ENCODE measurements at regions not wholly inside any gene's neighbourhood (a gene's known extent, or its start where the extent isn't known, plus 50 kb on each side); places are given as distances from the start of the nearest gene placed in this dataset.

GRCh38 chr12:115132145-115132544 is 448.2 kb upstream of the TBX3 start:
- Histone ChIP-seq H3K36me3 (no peaks in the 10 kb centered on the region), H3K27ac (no peak overlapping the region), H3K9me3 (no peaks in the 10 kb centered on the region), H3K27me3 (no peaks in the 10 kb centered on the region), H3K4me1 (no peaks in the 10 kb centered on the region), H3K4me3 (no peak overlapping the region)
- no peak for DNase-seq
- TF ChIP-seq POLR2A (IDR thresholded peaks at IDR 0.05) (no peak), CTCF (IDR thresholded peaks at IDR 0.05) (no peak)

GRCh38 chr12:115129727-115130126 is 445.8 kb upstream of the TBX3 start:
- no peaks in the 10 kb centered on the region for H3K36me3 ChIP-seq
- DNase-seq = no peak
- no peaks in the 10 kb centered on the region for H3K9me3 ChIP-seq
- H3K27me3 ChIP-seq = no peaks in the 10 kb centered on the region
- H3K27ac ChIP-seq = no peak overlapping the region
- TF ChIP-seq CTCF (IDR thresholded peaks at IDR 0.05) (no peak), POLR2A (IDR thresholded peaks at IDR 0.05) (no peak)
- no peaks in the 10 kb centered on the region for H3K4me1 ChIP-seq
- H3K4me3 ChIP-seq = no peak overlapping the region

- Histone ChIP-seq H3K9me3 (no peaks in the 10 kb centered on the region), H3K4me3 (no peak overlapping the region), H3K36me3 (no peaks in the 10 kb centered on the region), H3K4me1 (no peaks in the 10 kb centered on the region), H3K27me3 (no peaks in the 10 kb centered on the region), H3K27ac (no peak overlapping the region)
- no peak for DNase-seq
- TF ChIP-seq CTCF (IDR thresholded peaks at IDR 0.05) = no peak
- no peak for TF ChIP-seq POLR2A (IDR thresholded peaks at IDR 0.05)
These were observed 437.1 kb upstream of the TBX3 start for GRCh38 chr12:115121053-115121452.

GRCh38 chr12:115118177-115118724 is 434.3 kb upstream of the TBX3 start:
- Histone ChIP-seq H3K9me3 (no peaks in the 10 kb centered on the region), H3K4me1 (no peaks in the 10 kb centered on the region), H3K4me3 (no peak overlapping the region), H3K27me3 (no peaks in the 10 kb centered on the region), H3K27ac (peak overlapping the region in 1 of 4 donors; percentile 22), H3K36me3 (no peaks in the 10 kb centered on the region)
- DNase-seq = no peak
- TF ChIP-seq POLR2A (IDR thresholded peaks at IDR 0.05) = no peak
- no peak for TF ChIP-seq CTCF (IDR thresholded peaks at IDR 0.05)

GRCh38 chr12:115114140-115114539 is 430.2 kb upstream of the TBX3 start:
- Histone ChIP-seq H3K9me3 (no peaks in the 10 kb centered on the region), H3K27me3 (no peaks in the 10 kb centered on the region), H3K4me3 (no peak overlapping the region), H3K36me3 (no peaks in the 10 kb centered on the region), H3K27ac (no peak overlapping the region), H3K4me1 (no peaks in the 10 kb centered on the region)
- DNase-seq = no peak
- no peak for TF ChIP-seq CTCF (IDR thresholded peaks at IDR 0.05)
- TF ChIP-seq POLR2A (IDR thresholded peaks at IDR 0.05) = no peak

GRCh38 chr12:115109863-115110262 is 425.9 kb upstream of the TBX3 start:
- Histone ChIP-seq H3K27ac (peak overlapping the region in 1 of 4 donors; percentile 22), H3K4me3 (no peak overlapping the region), H3K36me3 (no peaks in the 10 kb centered on the region), H3K27me3 (no peaks in the 10 kb centered on the region), H3K4me1 (no peaks in the 10 kb centered on the region), H3K9me3 (no peaks in the 10 kb centered on the region)
- TF ChIP-seq CTCF (IDR thresholded peaks at IDR 0.05) (no peak), POLR2A (IDR thresholded peaks at IDR 0.05) (no peak)
- peak in 1 of 3 donors; percentile 55 for DNase-seq

Data from Peyer's patch (tissue), 4 donors.